GM18517 (cell line): ENCODE measurements at regions not wholly inside any gene's neighbourhood (a gene's known extent, or its start where the extent isn't known, plus 50 kb on each side); places are given as distances from the start of the nearest gene placed in this dataset.

Experiments
- ATAC-seq: cut with Tn5 transposase; IDR thresholded peaks from one replicate; pipeline ENCODE4 v1.9.1; 2021; ENCODE audit warnings: mild to moderate bottlenecking, moderate library complexity; ENCODE audit not compliant: unreplicated experiment

DNA sequence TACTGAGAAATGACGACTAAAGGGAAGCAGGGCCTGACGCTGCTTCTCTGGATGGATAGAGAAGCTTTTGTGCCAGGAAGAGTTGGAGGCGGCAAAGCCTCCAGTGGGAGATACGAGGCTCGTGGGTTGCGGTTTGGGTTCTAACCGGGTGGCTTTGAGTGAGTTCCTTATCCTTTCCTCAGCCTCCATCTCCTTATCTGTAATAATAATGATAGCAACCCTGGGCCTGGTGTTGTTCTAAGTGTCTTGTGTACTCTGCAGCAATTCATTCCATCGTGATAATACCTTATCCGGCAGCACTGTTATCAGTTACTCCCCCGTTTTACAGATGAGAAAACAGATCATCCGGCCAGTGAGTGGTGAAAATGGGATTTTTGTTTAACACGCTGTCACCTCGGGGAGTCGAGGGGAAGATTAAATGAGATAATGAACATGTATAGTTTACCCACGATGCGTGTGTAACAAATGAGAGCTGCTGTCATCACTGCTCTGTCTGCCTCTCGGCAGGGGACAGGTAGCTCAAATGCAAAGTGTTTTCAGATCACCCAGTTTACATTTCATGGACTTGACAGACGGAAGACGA lies 52.0 kb upstream of the LHX1 start:
- no peak for ATAC-seq

- ATAC-seq = no peak
Observed at GRCh38 chr17:36885771-36886377, 51.4 kb upstream of the LHX1 start.
